PC-3 (cell line): ENCODE measurements at regions not wholly inside any gene's neighbourhood (a gene's known extent, or its start where the extent isn't known, plus 50 kb on each side); places are given as distances from the start of the nearest gene placed in this dataset.

Experiments used
- CTCF ChIP-seq: fragments of 300-600 bp; sonication (generic); conservative IDR thresholded peaks from 2 replicates; pipeline ENCODE4 v1.5.1; 2017; ENCODE audit warnings: antibody characterized with exemption, low read depth, mild to moderate bottlenecking, low read length
- EZH2 ChIP-seq: fragments of 300-600 bp; sonication (generic); IDR thresholded peaks from one replicate; pipeline ENCODE4 v1.6.1; 2017; ENCODE audit warnings: antibody characterized with exemption, mild to moderate bottlenecking, low read length; ENCODE audit not compliant: unreplicated experiment
- EZH2phosphoT487 ChIP-seq: fragments of 300-600 bp; sonication (generic); IDR thresholded peaks from 2 replicates; pipeline ENCODE4 v1.6.1; 2018; ENCODE audit warnings: mild to moderate bottlenecking, antibody characterized with exemption, low read length, borderline replicate concordance

- no peak for TF ChIP-seq CTCF
- no peak for TF ChIP-seq EZH2phosphoT487
- TF ChIP-seq EZH2, result no peak
Observed at GRCh38 chr2:7655629-7656028, 738.4 kb downstream of the RNF144A start.
